ENCODE measurements at regions not wholly inside any gene's neighbourhood (a gene's known extent, or its start where the extent isn't known, plus 50 kb on each side); places are given as distances from the start of the nearest gene placed in this dataset.

DNA sequence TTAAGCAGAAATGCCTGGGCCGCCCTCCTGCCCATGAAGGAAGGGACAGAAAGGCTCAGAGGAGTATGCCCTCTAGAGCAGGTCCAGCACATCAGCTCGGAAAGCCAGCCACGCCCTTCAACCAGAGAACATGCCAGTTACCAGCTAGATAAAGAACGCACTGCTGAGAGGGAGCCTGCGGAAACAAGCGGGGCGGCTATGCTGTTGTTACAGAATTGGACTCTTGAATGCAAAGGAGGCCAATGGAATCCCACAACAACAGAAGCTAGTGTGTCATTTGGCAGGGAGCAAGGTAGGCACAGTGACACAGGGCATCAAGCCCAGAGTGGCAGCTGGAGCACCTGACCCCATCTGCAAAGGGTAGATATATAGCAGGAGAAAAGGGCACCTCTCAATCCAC lies 242.9 kb upstream of the ID2 start:
- in situ Hi-C loops (cut with MboI), result no loop called here
- TF ChIP-seq EZH2 (IDR thresholded peaks at IDR 0.05; ENCODE audit: insufficient read depth, poor library complexity, severe bottlenecking), result no peak
- TF ChIP-seq EZH2phosphoT487 (IDR thresholded peaks at IDR 0.05; ENCODE audit: insufficient read depth, low read depth), result no peak
- no peak for DNase-seq
- Histone ChIP-seq H3K4me1 (ENCODE audit: insufficient read depth) (no peaks in the 10 kb centered on the region), H3K27me3 (replicated peaks; ENCODE audit: insufficient read depth) (no peaks in the 10 kb centered on the region), H3F3A (ENCODE audit: insufficient read depth) (no peaks in the 10 kb centered on the region), H3K79me2 (ENCODE audit: insufficient read depth) (no peaks in the 10 kb centered on the region), H3K36me3 (ENCODE audit: low read depth) (no peaks in the 10 kb centered on the region), H3K9me2 (ENCODE audit: insufficient read depth) (no peaks in the 10 kb centered on the region), H2AFZ (no peak overlapping the region), H3K9me3 (ENCODE audit: low read depth) (no peaks in the 10 kb centered on the region), H3K4me2 (ENCODE audit: unreplicated experiment) (no peak overlapping the region), H3K9ac (no peak overlapping the region), H3K4me3 (no peak overlapping the region), H4K20me1 (ENCODE audit: insufficient read depth) (no peaks in the 10 kb centered on the region), H3K27ac (no peak overlapping the region)
- 87 to 95% methylated on average over 7 of the region's 7 CpGs for WGBS, 2 experiments (ENCODE audit: low coverage in 1 of 2, low lambda C conversion rate in 2 of 2, missing lambda C conversion rate in 2 of 2)

DNA sequence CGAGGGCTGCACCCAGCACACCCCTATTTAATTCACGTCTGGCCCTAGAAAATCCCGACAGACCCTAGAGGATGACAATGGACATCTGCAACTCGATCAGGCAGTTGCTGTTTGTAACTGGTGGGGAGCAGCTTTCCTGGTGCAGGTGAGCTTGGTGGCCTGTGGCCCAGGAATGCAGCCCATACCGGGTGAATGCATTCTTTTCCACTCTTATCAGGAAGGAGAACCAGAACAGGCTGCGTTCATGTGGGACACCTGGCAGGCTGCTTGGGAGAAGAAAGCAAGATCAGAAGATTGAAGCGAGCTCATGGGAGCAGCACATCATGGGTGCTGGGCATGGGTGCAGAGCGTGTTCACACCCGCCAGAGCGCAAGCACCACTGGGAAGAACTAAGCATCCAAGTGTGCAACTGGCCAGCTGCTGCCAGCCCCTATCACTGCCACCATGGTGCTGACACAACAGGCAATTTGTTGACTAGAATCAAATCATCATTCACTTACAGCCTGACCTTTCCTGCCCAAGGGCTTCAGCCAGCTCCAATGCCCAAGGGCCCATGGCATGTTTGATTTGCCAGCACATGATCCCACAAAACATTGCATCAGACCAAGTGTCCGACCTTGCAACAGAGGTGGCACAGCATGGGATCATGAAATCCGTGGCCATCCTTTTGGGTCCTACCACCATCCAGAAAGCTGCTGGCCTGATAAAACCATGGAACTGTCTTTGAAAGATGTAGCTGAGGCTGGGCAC lies 241.7 kb upstream of the ID2 start:
- Histone ChIP-seq H3K9me2 (ENCODE audit: insufficient read depth) (no peaks in the 10 kb centered on the region), H3K9ac (no peak overlapping the region), H3K4me2 (ENCODE audit: unreplicated experiment) (no peak overlapping the region), H3K36me3 (ENCODE audit: low read depth) (no peaks in the 10 kb centered on the region), H3K9me3 (ENCODE audit: low read depth) (no peaks in the 10 kb centered on the region), H3K4me1 (ENCODE audit: insufficient read depth) (no peaks in the 10 kb centered on the region), H3K27ac (no peak overlapping the region), H3F3A (ENCODE audit: insufficient read depth) (no peaks in the 10 kb centered on the region), H2AFZ (no peak overlapping the region), H3K27me3 (replicated peaks; ENCODE audit: insufficient read depth) (no peaks in the 10 kb centered on the region), H3K79me2 (ENCODE audit: insufficient read depth) (no peaks in the 10 kb centered on the region), H4K20me1 (ENCODE audit: insufficient read depth) (no peaks in the 10 kb centered on the region), H3K4me3 (no peak overlapping the region)
- DNase-seq, result no peak
- TF ChIP-seq EZH2 (IDR thresholded peaks at IDR 0.05; ENCODE audit: insufficient read depth, poor library complexity, severe bottlenecking) (no peak), EZH2phosphoT487 (IDR thresholded peaks at IDR 0.05; ENCODE audit: insufficient read depth, low read depth) (no peak)
- WGBS, 2 experiments (ENCODE audit: low coverage in 1 of 2, low lambda C conversion rate in 2 of 2, missing lambda C conversion rate in 2 of 2), result 90% methylated on average over 12 of the region's 12 CpGs
- in situ Hi-C loops (cut with MboI), result no loop called here

DNA sequence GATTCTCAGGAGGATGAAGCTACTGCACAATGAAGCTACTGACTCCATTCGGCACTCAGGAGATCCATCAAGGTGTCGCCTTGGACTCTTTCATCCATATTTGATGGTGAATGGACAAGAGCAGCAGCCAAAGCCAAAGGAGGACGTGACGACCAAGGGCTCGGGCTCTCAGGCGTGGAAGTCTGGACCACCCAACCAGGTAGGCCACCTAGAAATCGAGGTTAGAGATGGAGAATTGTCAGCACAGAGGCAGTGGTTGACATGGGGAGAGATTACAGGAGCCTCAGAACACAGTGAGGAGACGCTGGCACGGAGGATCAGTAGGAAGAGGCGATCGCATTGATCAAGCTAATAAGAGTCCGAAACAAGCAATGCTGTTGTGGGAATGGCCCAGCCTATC lies 240.5 kb upstream of the ID2 start:
- Histone ChIP-seq H3K4me2 (ENCODE audit: unreplicated experiment) (no peak overlapping the region), H3K79me2 (ENCODE audit: insufficient read depth) (no peaks in the 10 kb centered on the region), H3K4me3 (no peak overlapping the region), H3K9me3 (ENCODE audit: low read depth) (no peaks in the 10 kb centered on the region), H3K9me2 (ENCODE audit: insufficient read depth) (no peaks in the 10 kb centered on the region), H3K27ac (no peak overlapping the region), H4K20me1 (ENCODE audit: insufficient read depth) (no peaks in the 10 kb centered on the region), H3K36me3 (ENCODE audit: low read depth) (no peaks in the 10 kb centered on the region), H3F3A (ENCODE audit: insufficient read depth) (no peaks in the 10 kb centered on the region), H2AFZ (no peak overlapping the region), H3K9ac (no peak overlapping the region), H3K27me3 (replicated peaks; ENCODE audit: insufficient read depth) (no peaks in the 10 kb centered on the region), H3K4me1 (ENCODE audit: insufficient read depth) (no peaks in the 10 kb centered on the region)
- in situ Hi-C loops (cut with MboI), result no loop called here
- TF ChIP-seq EZH2phosphoT487 (IDR thresholded peaks at IDR 0.05; ENCODE audit: insufficient read depth, low read depth), result no peak
- no peak for TF ChIP-seq EZH2 (IDR thresholded peaks at IDR 0.05; ENCODE audit: insufficient read depth, poor library complexity, severe bottlenecking)
- WGBS, 2 experiments (ENCODE audit: low coverage in 1 of 2, low lambda C conversion rate in 2 of 2, missing lambda C conversion rate in 2 of 2), result 79 to 80% methylated on average over 12 of the region's 12 CpGs
- no peak for DNase-seq

DNA sequence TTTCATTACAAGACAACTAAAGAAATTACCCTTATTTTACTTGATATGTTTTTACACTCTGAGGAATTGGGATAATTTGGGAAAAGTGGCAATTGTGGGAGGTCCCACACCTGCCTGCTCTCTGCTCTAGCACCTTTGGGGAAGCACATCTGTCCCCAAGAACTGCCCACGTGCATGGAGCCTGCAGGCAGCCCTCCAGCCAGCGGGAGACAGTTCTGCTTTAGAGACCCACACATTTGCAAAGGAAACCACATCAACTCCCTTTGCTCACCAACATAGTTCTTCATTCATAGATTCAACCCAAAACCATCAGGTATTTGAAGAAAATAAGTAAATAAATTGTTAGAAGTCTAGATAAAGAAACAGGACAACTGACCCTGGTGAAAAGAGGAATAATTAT lies 239.9 kb upstream of the ID2 start:
- H3K4me1 ChIP-seq (ENCODE audit: insufficient read depth), result peaks cover 5% of the 10 kb centered on the region
- DNase-seq, result no peak
- H3K27me3 ChIP-seq (replicated peaks; ENCODE audit: insufficient read depth), result no peaks in the 10 kb centered on the region
- no peak overlapping the region for H3K27ac ChIP-seq
- H3K36me3 ChIP-seq (ENCODE audit: low read depth), result no peaks in the 10 kb centered on the region
- no peaks in the 10 kb centered on the region for H3K79me2 ChIP-seq (ENCODE audit: insufficient read depth)
- no peak overlapping the region for H3K9ac ChIP-seq
- peaks cover 1% of the 10 kb centered on the region; the same call in 1 of the 2 replicates for H3F3A ChIP-seq (ENCODE audit: insufficient read depth)
- no peak overlapping the region for H2AFZ ChIP-seq
- in situ Hi-C loops (cut with MboI), result no loop called here
- TF ChIP-seq EZH2phosphoT487 (IDR thresholded peaks at IDR 0.05; ENCODE audit: insufficient read depth, low read depth) (no peak), EZH2 (IDR thresholded peaks at IDR 0.05; ENCODE audit: insufficient read depth, poor library complexity, severe bottlenecking) (no peak)
- no peak overlapping the region for H3K4me3 ChIP-seq
- H3K4me2 ChIP-seq (ENCODE audit: unreplicated experiment), result no peak overlapping the region
- no peaks in the 10 kb centered on the region for H3K9me3 ChIP-seq (ENCODE audit: low read depth)
- H3K9me2 ChIP-seq (ENCODE audit: insufficient read depth), result no peaks in the 10 kb centered on the region
- no peaks in the 10 kb centered on the region for H4K20me1 ChIP-seq (ENCODE audit: insufficient read depth)
- 65 to 72% methylated on average over 2 of the region's 2 CpGs for WGBS, 2 experiments (ENCODE audit: low coverage in 1 of 2, low lambda C conversion rate in 2 of 2, missing lambda C conversion rate in 2 of 2)

Measured in GM23248 (cell line).